HG03103 (cell line): ENCODE measurements at regions not wholly inside any gene's neighbourhood (a gene's known extent, or its start where the extent isn't known, plus 50 kb on each side); places are given as distances from the start of the nearest gene placed in this dataset.

Source experiments
- ATAC-seq: cut with Tn5 transposase; IDR thresholded peaks from one replicate; pipeline ENCODE4 v1.9.1; 2021; ENCODE audit warnings: low read depth; ENCODE audit not compliant: unreplicated experiment

DNA sequence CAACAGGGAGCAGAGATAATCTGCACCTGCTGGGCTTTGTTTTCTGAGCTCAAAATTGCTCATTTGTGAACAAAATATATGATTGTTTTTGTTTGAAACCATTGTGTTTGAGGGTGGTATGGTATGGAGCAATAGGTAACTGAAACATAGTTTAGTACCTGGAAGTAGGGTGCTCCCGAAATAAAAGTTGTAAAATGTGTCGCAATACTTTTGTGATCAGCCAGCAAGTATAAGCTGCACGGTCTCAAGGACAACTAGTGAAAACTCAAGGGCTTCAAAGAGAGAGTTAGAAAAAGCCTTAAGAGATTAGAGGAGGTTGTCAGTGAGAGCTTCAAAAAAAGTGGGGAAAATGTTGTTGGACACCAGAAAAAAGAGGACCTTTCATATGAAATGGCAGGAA is 579.8 kb upstream of the POU3F2 start:
- no peak for ATAC-seq

DNA sequence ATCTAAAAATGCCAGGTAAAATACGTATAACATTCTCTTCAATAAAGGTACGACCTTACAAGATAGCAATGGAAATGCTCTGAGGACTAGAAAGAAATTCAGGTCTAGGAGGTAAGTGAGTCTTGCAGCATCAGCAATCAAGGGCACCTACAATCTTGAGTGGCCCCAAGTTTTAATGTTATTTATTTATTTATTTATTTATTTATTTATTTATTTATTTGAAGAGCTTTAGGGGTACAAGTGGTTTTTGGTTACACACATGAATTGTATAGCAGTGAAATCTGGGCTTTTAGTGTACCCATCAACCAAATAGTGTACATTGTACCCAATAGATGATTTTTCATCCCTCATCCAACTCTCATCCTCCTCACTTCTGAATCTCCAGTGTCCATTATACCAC is 574.0 kb upstream of the POU3F2 start:
- no peak for ATAC-seq

DNA sequence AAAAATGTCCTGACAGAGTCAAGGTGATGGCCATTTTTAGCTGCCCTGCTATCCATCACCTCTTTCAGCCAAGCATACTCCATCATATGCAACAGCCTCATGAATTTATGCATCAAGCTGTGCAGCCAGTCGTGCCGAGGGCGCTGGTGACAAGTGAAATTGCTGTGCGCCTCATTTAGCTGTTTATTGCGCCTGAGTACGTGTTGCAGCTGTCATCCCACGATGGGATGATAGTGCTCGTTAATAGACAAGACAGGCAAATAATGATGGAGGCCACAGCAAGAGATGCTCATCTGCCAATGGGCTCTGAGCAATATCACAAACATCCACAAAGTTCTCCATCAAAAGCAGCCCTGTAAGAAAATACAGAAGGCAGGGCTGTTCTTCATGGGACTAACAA is 562.3 kb upstream of the POU3F2 start:
- ATAC-seq: no peak

DNA sequence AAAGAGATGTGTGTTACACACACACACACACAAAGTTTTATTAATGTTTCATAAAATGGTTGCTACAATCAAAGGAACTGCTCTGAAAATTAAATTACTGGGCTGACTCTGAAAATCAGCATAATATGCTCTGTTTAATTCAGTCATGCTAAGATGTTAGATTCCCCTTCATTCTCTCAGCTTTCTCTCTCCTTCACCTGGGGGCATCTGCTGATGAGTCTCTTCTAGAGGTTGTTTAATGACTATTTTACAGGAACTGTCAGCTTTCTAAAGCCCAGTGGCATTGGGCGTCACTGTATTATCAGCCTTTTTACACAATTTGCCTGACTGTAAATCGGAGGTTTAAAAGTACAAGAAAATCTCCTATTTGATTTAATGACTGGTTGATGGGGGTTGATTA is 559.7 kb upstream of the POU3F2 start:
- ATAC-seq: no peak

DNA sequence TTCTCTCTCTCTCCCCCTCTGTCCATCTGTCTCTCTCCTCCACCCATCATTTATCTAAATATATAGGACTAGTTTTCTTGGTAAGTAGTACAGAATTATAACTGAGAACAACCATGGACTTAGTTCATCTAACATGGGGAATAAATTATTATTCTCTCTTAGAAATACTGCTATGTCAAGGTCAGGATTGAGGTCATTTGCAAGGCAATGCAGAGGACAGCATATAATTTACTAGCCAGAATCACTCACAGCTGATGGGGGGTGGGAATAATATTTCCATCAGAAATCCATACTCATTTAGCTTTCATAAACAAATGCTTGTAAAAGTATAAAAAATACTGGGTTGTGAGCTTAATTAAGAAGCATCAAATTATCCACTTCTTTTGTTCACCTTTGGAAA is 553.9 kb upstream of the POU3F2 start:
- ATAC-seq: no peak

DNA sequence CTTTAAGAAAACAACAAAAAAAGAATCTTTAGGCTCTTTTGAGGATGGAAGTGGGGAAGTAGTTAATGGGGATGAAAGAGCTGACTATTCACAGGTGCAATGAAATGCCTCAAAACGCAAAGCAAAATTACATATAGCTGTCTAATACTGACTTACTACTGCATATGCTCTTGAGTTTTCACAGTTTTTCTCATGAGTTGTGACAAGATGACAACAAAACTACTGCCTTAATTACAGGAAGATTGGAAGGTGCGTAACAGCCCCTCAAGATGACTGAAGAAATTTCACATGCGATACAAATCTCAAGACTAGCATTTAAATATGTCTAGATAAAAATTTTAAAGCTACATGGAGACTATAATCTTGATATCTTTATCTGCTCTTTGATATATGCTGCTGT is 547.8 kb upstream of the POU3F2 start:
- no peak for ATAC-seq

DNA sequence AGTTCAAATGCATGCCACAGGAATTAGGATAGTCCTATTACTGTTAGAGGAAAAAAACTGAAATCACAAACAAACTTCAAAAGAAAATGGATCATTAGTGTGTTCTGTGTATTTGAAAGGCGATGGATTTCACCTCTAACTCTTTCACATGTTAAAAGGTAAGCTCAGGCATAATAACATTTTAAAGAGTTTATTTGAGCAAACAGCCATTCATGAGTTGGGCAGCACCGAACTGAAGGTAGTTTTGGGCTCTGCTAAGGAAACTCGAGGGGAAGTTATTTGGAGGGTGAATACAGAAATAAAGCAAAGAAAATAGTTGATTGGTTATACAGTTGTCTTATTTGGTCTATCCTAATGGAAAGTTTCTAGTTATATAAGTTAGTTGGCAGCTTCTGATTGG is 546.5 kb upstream of the POU3F2 start:
- no peak for ATAC-seq

DNA sequence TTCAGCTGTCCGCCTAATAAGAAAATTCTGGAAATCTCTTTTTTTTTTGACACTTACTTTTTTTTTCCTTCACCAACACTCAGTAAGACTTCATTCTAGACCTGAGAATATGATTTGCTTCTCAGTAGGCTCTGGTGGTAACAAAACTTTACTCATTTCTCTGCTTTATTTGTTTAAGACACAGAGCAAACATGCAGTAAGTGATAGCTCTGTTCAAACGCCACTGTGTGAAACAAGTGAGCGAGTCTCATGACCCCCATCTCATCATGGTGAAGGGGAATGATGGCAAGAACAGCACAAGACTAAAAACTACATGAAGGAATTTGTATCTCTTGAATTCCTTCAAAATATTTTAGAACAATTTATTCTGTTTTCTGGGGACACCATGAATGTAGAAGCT is 541.6 kb upstream of the POU3F2 start:
- ATAC-seq: no peak

DNA sequence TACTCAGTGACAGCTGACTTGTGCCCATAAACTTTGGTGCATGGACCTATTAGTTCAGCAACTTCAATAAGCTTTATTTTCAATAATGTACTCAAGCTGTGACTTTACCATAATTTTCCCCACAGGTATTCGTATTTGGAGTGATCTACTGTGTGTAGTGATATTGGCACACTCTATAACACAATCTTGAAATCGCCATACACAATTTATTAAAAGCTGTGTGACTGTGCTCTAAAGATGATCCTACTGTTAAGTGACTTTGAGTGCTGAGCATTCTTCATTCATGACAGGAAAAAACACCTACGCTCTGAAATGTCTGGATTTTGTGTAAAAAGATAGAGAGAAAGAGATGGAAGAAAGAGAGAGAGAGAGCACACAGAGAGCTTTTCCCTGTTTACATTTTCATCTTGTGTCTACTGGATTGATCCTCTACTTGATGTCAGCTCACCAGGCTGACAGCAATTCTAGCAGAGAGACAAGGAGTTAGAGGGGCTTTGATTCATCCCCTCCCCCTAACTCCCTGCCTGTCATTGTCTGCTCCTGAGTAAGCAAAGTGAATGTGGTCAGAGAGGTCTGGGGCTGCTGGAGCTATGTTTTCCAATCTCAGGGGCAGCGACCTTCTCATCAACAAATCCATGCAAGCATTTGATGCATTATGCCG is 538.7 kb upstream of the POU3F2 start:
- no peak for ATAC-seq

DNA sequence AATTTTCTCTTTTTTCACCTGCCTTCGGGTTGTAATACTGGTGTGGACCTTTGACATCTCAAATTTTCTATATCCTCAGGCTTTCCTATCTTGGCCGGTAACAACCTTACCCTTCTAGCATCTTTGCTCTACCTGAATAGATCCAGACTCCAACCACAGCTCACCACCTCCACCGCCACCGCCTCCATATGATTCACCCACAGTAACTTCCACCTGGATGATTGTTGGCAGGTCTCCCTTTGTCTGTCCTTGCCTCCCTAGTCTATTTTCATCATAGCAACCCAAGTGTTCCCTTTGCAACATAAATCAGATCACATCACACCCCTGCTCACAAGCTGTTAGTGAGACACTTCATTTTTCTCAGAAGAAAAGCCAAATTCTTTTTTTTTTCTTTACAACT is 525.8 kb upstream of the POU3F2 start:
- no peak for ATAC-seq

DNA sequence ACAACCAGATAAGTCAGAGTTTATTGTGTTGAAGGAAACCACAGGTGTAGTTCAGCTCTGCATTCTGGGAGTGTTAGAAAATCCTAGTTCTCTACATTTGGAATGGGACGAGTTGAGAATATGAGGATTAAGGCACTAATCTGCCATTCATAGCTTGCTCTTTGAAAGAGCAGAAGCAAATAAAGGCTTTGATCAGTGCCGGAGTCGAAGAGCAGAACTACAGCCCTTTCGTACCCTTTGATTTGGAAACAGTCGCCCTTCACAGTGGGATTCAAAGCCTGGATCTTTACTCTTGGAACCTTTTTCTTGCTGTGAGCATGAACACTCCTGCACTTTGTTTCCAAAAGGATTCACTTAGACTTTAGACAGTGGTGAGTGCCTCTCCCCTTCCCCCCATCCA is 523.9 kb upstream of the POU3F2 start:
- ATAC-seq: no peak

DNA sequence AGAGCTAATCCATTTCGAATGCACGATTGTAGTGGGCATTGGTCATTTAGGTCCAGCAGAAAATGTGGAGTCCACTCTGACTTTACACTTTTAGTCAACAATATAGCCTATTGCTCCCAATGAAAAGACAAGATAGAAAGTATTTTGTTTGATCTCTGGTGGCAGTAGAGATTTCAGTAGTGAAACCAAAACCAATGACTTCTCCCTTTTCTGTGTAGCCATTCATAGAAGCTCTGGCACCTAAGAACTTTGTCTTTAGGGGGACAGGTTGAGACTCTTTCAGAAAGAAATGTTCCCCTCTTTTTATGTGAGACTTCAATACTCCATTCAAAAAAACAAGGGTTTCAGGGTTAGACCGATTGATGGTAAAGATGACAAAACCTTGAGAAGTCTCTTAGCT is 510.8 kb upstream of the POU3F2 start:
- ATAC-seq: peak; percentile 91

DNA sequence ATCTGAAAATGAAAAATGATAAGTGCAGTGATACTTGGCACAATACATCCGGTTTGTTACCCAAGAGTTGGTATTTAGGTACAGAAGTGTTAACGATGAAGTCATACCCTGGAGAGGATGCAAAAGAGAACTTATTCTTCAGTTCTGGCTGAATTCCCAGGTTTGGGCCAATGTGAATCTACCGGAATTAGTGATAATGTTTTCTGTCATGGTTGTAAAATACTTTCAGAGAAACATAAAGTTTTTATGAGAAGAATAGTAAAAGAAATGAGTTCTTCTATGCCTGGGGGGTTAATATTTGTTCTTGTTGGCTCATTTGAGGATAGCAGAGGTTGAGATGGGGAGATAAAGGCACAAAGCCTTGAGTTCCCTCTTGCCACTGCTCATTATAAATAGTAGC is 509.9 kb upstream of the POU3F2 start:
- no peak for ATAC-seq

DNA sequence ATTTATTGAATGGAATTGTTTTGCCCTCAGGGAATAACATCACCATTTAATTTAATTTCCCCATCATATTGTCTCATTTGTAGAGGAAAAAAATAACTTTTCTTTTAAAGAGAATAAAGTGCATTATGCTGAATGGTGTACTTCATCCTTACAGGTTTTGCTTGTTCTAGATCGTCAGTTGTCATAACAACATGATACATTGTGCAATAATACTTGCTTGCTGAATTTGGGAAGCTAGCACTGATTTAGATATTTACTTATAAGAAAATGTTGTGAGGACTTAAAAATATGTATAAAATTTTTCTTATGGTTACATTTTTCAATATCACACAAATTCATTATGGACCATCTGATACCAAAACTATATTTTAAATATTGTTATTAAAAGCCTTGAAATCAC is 509.0 kb upstream of the POU3F2 start:
- ATAC-seq: no peak

DNA sequence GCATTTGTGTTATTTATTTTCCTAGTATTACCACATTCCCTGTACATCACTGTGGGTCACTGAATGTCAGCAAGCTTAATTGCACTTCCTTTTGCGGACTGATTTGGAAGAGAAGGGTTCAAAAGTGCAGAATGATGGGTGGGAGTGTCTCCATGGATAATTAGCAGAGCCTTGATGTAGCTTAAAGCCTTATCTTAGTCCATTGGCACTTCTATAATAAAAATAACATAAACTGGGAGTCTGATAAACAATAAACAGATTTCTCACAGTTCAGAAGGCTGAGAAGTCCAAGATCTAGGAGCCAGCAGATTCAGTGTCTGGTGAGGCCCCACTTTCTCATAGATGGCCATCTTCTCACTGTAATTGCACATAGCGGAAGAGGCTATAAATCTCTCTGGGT is 501.1 kb upstream of the POU3F2 start:
- ATAC-seq: no peak

DNA sequence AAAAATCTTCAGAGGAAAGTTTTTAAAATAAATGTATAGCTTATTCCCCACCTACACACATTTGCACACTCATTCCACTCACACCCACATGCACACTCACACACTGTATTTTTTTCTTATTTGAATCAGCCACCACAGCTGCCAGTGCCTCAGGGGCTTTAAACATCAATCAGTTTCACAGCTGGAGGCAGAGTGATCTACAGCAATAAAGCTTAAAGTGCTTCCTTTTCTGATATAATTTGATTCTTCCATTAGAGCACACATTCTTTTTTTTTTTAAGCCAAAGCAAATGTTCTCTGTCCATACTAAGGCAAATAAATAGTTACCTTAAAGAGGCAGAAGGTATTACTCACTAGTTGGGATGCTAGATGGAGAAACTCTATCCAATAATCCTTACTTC is 498.8 kb upstream of the POU3F2 start:
- no peak for ATAC-seq

DNA sequence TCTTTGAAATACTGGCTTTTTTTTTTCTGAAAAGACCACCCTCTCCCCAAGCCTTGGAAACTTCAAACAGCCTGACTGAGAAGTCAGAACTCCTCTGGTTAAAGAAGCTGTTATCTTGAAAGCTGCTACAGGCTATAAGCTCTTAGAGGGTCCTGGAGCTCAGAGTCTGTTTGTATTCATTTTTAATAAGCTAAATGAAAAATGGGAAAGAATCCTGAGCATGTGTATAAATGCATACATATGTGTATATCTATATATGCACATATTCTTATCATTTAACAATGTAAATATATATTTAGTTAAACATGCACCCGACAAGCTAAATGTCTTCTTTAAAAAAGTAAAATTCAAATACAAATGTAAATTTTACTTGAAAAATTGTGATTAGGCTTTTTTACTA is 494.9 kb upstream of the POU3F2 start:
- ATAC-seq: no peak

DNA sequence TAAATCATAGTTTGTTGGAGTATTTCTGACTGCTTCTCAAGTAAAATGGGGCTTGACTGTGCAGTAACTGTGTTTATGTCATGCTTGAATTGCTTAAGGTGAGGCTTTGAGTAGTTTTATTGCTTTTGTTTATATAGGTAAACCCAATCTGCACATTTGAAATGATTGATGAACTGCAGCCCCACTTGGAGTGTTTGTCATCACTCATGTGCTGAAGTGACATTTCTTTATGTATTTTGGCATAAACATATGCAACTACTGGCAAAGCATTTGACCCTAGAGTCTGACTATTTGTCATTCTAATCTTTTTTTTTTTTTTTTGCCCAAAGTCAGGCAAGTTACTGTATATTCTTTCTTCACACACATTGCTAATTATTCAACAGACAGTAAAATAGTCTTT is 491.4 kb upstream of the POU3F2 start:
- no peak for ATAC-seq

DNA sequence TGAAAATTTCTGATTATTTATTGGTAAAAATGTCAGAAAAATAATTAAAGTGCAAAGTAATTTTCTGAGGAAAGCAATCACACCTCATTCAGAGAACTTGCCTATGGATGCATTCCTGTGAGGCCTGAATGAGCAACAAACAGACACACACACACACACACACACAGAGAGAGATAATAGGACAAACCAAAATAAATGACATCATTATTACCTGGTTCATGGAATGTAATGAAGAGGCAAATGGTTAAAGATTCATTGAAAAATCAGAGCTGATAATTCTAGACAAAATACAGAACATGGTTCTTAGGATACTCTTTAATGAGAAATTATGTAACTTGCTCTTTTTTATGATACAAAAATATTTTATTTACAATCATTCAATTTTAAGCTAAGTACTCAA is 490.6 kb upstream of the POU3F2 start:
- no peak for ATAC-seq

DNA sequence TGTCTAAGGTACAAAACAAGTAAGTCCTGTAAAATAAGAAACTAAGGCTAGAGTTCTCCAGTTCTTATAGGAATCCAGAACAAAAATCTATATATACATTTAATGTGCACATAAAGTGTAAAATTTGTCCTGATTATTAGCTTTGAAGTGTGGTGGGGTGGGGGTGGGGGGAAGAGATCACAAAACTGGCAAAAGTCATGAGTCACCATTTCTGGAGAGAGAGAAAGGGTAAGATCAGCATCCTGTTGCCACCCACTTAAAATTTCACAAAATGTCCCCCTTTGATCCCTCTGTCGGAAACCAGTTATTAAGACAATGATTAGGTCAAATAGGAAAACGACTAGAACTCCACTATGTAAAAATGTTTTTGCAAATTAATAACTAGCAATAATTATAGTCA is 482.0 kb upstream of the POU3F2 start:
- ATAC-seq: no peak

DNA sequence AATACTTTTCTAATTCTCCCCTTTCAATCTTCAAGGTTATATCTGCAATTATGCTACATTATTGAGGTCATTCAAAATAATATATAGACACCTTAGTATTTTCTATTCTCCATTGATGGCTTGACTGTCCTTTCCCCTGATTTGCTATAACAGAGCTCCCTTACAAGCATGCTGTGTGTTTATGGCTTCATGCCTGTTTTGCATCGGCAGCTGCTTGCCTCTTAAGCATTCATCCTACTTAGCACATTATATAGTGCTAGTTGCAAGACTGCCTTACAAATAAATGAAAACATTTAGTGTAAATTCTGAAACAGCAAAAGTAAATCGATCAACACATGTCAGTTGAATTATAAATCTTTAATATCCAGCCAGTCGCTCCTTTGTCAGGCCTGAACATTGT is 476.2 kb upstream of the POU3F2 start:
- no peak for ATAC-seq

DNA sequence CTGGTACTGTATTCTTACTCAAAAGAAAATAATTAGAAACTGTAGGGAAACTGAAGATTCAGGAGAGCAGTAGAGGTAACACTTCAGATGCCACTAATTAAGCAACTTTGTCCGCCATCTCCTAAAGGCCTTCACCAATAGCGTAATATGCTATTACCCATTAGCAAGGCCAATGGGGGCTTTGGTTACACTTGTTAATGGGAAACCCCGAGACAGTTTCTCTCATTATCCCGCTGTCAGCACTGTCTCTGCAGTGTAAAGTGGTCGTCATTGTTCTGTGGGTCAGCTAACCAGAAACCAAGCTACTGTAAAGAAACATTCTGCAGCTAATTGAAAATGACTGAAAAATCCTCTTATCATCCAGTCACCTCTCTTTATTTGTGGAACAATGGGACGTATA is 468.0 kb upstream of the POU3F2 start:
- no peak for ATAC-seq

DNA sequence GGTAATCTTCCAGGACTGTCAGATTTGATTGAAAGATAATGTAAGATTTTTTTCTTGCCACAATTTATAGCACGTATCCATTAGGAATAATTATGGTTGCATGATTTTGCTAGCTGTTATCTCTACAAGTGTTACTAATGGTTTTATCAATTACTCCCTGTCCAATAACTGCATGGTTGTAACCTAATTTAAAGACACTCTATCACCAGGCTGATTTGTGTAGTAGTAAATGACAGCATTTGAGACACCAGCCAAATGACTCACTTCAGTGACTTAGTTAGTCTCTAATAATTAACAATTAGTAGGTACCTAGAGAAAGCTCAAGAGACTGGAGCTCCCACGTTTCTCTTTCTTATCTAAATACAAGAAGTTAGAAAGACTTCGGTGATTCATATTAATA is 453.8 kb upstream of the POU3F2 start:
- no peak for ATAC-seq
